ENCODE measurements at regions not wholly inside any gene's neighbourhood (a gene's known extent, or its start where the extent isn't known, plus 50 kb on each side); places are given as distances from the start of the nearest gene placed in this dataset.

DNA sequence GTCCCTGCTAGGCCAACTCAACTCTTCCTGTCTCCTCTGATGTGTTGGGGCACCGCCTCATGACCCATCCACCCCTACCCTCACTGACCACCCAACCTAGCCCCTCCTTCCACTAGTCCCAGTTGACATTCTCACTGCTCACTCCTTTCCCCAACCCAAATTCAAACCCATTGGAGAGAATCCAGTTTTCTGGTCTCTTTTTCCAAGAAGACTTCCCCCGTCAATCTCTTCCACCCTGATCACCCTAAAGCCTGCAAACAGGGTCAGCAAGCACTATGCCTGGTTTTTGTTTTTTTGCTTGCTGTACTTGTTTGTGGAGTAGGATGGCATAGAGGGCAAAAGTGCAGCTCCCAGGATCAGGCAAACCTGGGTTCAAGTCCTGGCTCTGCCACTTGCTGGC is 176.6 kb upstream of the PPP2R3A start:
- Histone ChIP-seq H3K4me2 (ENCODE audit: low read length) (no peak overlapping the region), H3K9ac (no peak overlapping the region), H3K27ac (no peak overlapping the region), H3K4me1 (no peaks in the 10 kb centered on the region), H3K36me3 (ENCODE audit: control insufficient read depth, insufficient read depth, low read length) (no peaks in the 10 kb centered on the region), H3K79me2 (no peaks in the 10 kb centered on the region), H3K27me3 (ENCODE audit: control insufficient read depth, insufficient read depth, low read length) (no peaks in the 10 kb centered on the region), H3K4me3 (ENCODE audit: low read depth, low read length) (no peak overlapping the region), H2AFZ (no peak overlapping the region), H3K9me3 (ENCODE audit: control insufficient read depth, low read length) (no peaks in the 10 kb centered on the region)
- TF ChIP-seq, protein P1, sequence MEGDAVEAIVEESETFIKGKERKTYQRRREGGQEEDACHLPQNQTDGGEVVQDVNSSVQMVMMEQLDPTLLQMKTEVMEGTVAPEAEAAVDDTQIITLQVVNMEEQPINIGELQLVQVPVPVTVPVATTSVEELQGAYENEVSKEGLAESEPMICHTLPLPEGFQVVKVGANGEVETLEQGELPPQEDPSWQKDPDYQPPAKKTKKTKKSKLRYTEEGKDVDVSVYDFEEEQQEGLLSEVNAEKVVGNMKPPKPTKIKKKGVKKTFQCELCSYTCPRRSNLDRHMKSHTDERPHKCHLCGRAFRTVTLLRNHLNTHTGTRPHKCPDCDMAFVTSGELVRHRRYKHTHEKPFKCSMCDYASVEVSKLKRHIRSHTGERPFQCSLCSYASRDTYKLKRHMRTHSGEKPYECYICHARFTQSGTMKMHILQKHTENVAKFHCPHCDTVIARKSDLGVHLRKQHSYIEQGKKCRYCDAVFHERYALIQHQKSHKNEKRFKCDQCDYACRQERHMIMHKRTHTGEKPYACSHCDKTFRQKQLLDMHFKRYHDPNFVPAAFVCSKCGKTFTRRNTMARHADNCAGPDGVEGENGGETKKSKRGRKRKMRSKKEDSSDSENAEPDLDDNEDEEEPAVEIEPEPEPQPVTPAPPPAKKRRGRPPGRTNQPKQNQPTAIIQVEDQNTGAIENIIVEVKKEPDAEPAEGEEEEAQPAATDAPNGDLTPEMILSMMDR (IDR thresholded peaks at IDR 0.05) = no peak

DNA sequence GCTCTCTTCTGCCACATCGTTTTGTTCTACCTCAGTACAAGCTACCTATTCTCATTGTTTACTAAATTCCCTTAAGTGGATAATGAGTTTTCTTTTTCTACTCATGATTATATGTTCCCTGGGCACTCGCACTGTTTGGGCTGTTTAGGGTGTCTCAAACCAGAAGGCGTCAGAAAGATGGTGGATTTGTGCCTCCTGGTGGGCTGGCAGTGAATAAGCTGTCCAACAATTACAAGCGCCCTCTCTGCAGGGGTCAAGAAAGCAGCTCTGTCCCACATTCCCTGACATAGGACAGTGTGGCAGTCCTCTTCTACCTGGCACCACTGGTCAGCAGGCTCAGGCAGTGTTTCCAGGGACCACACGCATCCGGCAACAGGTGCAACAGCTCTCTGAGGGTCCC is 173.4 kb upstream of the PPP2R3A start:
- H3K27ac ChIP-seq = no peak overlapping the region
- H3K27me3 ChIP-seq (ENCODE audit: control insufficient read depth, insufficient read depth, low read length) = no peaks in the 10 kb centered on the region

DNA sequence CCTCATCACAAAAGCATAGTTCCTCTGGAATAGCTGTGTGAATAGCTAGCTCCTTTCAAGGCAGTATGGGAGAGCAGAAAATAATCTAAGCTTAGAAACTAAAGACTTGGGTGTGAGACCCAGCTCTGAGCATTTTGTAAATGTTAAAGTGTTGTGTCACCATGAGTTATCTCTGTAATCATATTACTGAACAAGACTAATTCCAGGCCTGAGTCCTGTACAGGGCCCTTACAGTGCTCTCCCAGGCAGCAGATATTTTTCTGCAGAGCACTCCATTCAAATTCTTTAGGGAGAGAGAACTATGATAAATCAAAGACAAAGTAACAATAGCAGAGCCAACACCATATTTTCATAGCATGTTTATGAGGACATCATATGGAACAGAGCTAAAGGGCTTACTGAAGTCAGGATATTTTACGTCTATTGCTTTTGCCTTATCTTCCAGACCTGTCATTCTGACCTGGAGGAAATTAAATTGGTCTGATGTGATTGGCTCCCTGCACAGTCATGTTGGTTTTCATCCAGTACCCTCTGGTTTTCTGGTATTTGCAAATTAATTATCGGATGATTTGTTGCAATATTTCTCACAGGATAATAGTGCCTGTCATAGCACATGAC is 172.6 kb upstream of the PPP2R3A start:
- no peak overlapping the region for H3K27ac ChIP-seq
- no peaks in the 10 kb centered on the region for H3K27me3 ChIP-seq (ENCODE audit: control insufficient read depth, insufficient read depth, low read length)
- no peaks in the 10 kb centered on the region for H3K9me3 ChIP-seq (ENCODE audit: control insufficient read depth, low read length)
- TF ChIP-seq, protein P1 (IDR thresholded peaks at IDR 0.05) = no peak
- H3K4me3 ChIP-seq (ENCODE audit: low read depth, low read length) = no peak overlapping the region
- H3K4me1 ChIP-seq = no peaks in the 10 kb centered on the region
- H2AFZ ChIP-seq = no peak overlapping the region
- no peak overlapping the region for H3K9ac ChIP-seq
- no peaks in the 10 kb centered on the region for H3K36me3 ChIP-seq (ENCODE audit: control insufficient read depth, insufficient read depth, low read length)
- H3K79me2 ChIP-seq = no peaks in the 10 kb centered on the region
- no peak overlapping the region for H3K4me2 ChIP-seq (ENCODE audit: low read length)

More for the DNA sequence above, 173.4 kb upstream of the PPP2R3A start:
- no peaks in the 10 kb centered on the region for H3K36me3 ChIP-seq (ENCODE audit: control insufficient read depth, insufficient read depth, low read length)
- no peaks in the 10 kb centered on the region for H3K9me3 ChIP-seq (ENCODE audit: control insufficient read depth, low read length)
- no peak overlapping the region for H2AFZ ChIP-seq
- TF ChIP-seq, protein P1 (IDR thresholded peaks at IDR 0.05) = no peak
- H3K9ac ChIP-seq = no peak overlapping the region
- H3K79me2 ChIP-seq = no peaks in the 10 kb centered on the region
- H3K4me1 ChIP-seq = no peaks in the 10 kb centered on the region
- H3K4me3 ChIP-seq (ENCODE audit: low read depth, low read length) = no peak overlapping the region
- no peak overlapping the region for H3K4me2 ChIP-seq (ENCODE audit: low read length)

DNA sequence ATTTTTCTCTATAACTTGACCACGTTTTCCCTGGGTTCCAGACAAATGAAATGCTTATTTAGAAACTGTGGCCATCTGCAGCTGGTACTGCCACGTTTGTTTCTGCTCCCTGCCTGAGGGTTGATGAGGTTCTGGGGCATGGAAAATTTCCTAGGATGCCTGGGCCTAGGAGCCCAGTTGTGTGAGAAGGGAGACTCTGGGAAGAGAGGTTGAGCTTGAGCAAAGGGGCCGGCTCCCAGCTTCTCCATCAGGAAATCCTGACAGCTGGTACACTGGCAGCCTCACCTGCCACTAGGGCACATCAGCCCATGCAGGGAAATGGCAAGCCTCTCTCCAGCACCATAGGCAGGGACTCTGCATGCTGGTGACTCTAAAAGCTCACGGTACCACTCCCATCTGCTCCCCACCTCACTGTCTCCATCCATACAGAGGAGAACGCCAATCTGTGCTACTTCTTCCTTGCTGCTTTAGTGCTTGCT is 165.4 kb upstream of the PPP2R3A start:
- H3K4me2 ChIP-seq (ENCODE audit: low read length) = no peak overlapping the region
- no peaks in the 10 kb centered on the region for H3K36me3 ChIP-seq (ENCODE audit: control insufficient read depth, insufficient read depth, low read length)
- H3K4me3 ChIP-seq (ENCODE audit: low read depth, low read length) = no peak overlapping the region
- H3K9ac ChIP-seq = no peak overlapping the region
- TF ChIP-seq, protein P1 (IDR thresholded peaks at IDR 0.05) = no peak
- no peaks in the 10 kb centered on the region for H3K79me2 ChIP-seq
- no peaks in the 10 kb centered on the region for H3K9me3 ChIP-seq (ENCODE audit: control insufficient read depth, low read length)
- no peaks in the 10 kb centered on the region for H3K27me3 ChIP-seq (ENCODE audit: control insufficient read depth, insufficient read depth, low read length)
- H3K4me1 ChIP-seq = no peaks in the 10 kb centered on the region
- no peak overlapping the region for H2AFZ ChIP-seq
- no peak overlapping the region for H3K27ac ChIP-seq

DNA sequence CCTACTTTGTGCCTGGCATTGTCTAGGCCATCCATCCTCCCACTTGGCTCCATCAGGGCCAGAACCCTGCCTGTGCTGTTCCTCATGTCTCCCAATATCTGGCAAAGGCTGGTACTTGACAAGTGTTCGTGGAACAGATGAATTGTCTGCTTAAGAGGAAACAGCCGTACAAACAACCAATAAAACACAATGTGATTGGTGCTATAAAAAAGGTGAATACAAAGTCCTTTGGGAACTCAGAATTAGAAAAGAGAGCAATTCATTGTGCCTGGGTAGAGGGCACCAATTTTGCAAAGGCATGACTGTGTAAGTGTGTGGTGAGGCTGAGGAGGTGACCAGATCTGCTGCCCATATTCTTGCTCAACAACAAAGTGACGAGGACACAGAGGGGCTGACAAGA is 164.5 kb upstream of the PPP2R3A start:
- Histone ChIP-seq H3K4me1 (no peaks in the 10 kb centered on the region), H3K4me2 (ENCODE audit: low read length) (no peak overlapping the region), H3K27me3 (ENCODE audit: control insufficient read depth, insufficient read depth, low read length) (no peaks in the 10 kb centered on the region), H3K36me3 (ENCODE audit: control insufficient read depth, insufficient read depth, low read length) (no peaks in the 10 kb centered on the region), H3K79me2 (no peaks in the 10 kb centered on the region), H3K9ac (no peak overlapping the region), H2AFZ (no peak overlapping the region), H3K4me3 (ENCODE audit: low read depth, low read length) (no peak overlapping the region), H3K27ac (no peak overlapping the region), H3K9me3 (ENCODE audit: control insufficient read depth, low read length) (no peaks in the 10 kb centered on the region)
- TF ChIP-seq, protein P1 (IDR thresholded peaks at IDR 0.05) = no peak

All from parathyroid adenoma (tissue), 2 donors.